Neural progenitor cell (in vitro differentiated cells): ENCODE measurements at regions not wholly inside any gene's neighbourhood (a gene's known extent, or its start where the extent isn't known, plus 50 kb on each side); places are given as distances from the start of the nearest gene placed in this dataset.

ENCODE experiments used
- EZH2 ChIP-seq: fragments of 200-600 bp; sonication (generic); IDR thresholded peaks from 2 replicates; pipeline ENCODE4 v1.6.1; 2017; ENCODE audit warnings: antibody characterized with exemption, mild to moderate bottlenecking, moderate library complexity
- EZH2phosphoT487 ChIP-seq: fragments of 200-600 bp; sonication (generic); IDR thresholded peaks from 2 replicates; pipeline ENCODE4 v1.6.1; 2017; ENCODE audit warnings: antibody characterized with exemption
- TF ChIP-seq, protein P1 (sequence below): fragments of 200-600 bp; sonication (generic); IDR thresholded peaks from 2 replicates; pipeline ENCODE4 v1.5.1; 2017; ENCODE audit warnings: antibody characterized with exemption, mild to moderate bottlenecking

DNA sequence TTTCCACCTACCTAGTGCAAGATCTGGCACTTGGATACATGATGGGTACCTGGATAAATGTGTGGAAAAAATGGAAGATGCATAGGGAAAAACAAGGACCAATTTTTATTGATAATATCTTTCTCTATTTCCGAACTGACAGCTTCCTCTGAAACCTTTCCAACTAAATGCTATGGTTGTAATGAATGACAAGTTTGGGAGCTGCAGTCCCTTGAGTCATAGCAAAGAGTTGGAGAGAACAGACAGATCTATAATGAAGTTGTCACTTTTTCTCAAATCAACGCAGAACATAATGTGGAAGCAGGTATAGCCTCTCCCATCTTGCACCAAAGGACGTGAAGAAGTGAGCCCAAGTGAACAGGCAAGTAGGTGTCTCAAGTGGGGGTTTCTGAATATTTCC is 296.5 kb upstream of the KAZN start:
- TF ChIP-seq, protein P1, sequence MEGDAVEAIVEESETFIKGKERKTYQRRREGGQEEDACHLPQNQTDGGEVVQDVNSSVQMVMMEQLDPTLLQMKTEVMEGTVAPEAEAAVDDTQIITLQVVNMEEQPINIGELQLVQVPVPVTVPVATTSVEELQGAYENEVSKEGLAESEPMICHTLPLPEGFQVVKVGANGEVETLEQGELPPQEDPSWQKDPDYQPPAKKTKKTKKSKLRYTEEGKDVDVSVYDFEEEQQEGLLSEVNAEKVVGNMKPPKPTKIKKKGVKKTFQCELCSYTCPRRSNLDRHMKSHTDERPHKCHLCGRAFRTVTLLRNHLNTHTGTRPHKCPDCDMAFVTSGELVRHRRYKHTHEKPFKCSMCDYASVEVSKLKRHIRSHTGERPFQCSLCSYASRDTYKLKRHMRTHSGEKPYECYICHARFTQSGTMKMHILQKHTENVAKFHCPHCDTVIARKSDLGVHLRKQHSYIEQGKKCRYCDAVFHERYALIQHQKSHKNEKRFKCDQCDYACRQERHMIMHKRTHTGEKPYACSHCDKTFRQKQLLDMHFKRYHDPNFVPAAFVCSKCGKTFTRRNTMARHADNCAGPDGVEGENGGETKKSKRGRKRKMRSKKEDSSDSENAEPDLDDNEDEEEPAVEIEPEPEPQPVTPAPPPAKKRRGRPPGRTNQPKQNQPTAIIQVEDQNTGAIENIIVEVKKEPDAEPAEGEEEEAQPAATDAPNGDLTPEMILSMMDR: no peak
- TF ChIP-seq EZH2 (no peak), EZH2phosphoT487 (no peak)
